LoVo (cell line): ENCODE measurements at regions not wholly inside any gene's neighbourhood (a gene's known extent, or its start where the extent isn't known, plus 50 kb on each side); places are given as distances from the start of the nearest gene placed in this dataset.
"Not testable (repeated sequence)": the region's sequence is repeated elsewhere in the genome, so short reads cannot be mapped to it uniquely, and the experiment has no call there.

ENCODE experiments used
- DNase-seq: peaks from one replicate; pipeline ENCODE4 v3.0.0-alpha.2; 2016; ENCODE audit warnings: low spot score

DNA sequence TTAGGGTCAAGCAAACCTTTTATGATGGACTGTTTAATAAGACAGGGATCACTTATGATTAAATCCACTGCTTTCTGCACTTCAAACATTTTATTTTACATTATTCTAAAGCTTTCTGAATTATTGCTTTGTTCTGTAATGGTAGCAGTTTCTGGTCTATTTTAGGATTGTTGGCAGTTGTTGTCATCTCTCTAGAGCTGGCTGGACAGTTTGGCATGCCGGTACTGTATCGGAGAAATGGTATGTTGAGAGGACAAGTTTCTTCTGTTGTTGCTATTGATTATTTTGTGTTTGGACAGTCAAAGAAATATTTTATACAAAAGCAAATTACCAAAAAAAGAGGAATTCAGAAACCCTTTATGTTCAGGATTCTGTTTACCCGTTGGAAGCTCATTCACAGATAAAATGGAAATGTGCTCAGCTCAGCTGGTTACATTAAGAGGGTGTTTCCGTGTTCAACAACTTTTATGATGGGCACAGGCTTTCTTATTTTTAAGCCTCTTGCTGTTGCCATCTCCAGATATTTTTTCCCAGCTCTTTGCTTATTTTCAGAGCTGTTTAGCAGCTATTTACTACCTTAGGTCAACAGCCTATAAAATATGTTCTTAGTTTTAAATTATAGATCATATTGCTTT lies 214.6 kb upstream of the IGFBP7 start:
- no peak for DNase-seq

DNA sequence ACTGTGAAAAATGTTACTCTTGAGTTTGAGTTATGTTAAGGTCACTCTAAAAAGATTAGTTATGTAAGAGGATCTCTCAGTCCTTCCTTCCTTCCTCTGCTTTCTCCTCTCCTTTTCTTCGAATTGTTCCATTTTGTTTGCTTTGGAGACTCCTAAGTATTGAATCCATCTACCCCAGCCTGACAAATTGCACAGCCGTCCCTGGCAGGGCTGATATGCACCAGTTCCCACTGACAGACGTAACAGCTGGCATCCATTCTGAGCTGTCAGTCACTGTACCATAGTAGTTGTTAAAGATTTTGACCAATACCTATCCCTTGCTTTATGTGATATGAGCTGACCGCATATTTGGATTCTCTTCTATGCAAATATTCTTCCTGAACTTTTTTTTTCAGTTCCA lies 210.7 kb upstream of the IGFBP7 start:
- no peak for DNase-seq

DNA sequence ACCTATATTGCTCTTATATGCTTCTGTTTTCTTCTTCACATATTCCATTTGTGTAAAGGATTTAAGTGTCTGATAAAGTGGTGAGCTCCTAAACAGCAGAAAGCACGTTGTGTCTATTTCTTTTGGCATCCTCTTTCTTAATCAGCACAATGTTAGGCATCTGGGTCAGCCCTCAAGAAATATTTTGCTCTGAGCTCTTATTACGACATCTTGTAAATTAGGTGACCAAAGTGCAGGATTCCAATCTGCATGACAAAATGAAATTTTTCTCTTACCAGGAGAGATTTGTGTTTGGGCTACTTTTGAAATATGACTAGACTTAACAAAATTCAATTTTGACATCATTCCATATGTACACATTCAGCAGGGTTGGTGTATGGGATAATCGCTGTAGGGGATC lies 210.0 kb upstream of the IGFBP7 start:
- no peak for DNase-seq

DNA sequence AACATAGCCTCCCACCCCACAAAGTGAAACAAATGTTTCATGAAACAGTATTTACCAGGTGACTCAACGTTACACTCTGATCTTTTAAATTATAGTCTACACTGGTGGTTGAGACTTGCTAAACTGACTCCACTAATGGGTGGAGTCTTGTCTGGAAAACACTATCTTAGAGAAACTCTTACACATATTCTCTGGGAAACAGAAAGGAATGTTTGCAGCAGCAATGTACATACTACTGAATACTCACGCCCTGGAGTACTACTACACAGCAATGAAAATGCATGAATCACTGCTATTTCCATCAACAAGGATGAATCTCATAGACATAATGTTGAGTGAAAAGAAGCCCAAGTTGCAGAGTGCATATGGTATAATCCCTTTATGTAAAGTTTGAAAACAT lies 208.5 kb upstream of the IGFBP7 start:
- DNase-seq = no peak

DNA sequence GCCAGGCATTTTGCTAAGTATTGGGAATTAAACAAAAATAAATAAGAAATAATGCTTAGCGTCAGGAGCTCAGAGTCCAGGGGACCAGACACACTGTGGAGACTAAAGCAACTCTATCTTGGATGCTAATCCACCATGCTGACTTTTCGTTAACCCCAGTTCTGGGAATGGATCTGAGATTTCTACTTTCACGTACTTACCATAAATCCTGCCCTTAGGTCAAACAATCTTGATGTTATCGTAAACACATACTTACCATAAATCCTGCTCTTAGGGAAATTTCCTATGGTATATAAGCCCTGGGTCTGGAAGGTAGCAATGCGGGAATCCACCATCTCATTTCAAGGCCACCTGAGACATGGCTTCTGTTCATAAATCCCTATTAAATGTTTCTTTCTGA lies 204.5 kb upstream of the IGFBP7 start:
- no peak for DNase-seq

DNA sequence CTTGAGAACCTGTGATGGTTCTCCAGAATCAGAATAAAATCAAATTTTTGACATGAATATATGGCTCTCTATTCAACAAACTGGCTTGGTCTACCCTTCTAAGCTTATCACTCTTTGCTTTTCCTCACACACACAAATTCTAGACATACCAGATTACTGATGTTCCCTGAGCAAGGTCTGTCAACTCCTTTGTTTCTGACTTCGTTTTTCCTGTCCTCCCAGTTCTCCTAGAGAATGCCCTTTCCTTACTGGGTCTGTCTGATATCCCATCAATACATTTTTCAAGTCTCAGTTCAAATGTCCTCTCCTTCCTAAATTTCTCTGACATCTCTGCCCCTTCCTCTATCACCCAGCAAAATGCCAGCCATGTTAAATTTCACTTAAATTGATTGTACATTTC lies 202.1 kb upstream of the IGFBP7 start:
- DNase-seq = no peak

DNA sequence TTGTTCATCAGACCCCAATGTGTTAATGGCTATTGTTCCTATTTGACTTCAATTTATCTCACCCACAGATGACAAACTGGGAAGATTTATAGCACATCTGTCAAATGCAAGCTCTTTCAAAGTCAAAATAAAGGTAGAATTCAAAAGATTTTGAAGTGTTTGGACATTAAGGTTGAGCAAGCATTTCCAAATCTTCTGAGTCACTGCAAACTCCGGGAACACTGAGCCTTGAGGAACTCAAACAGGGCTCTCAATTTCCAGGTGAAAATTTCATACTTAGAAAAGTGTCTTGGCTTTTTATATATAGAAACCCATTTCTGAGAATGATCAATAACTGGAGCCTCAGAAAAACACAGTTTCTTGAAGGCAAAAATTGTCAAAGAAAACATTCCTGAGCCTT lies 199.5 kb upstream of the IGFBP7 start:
- DNase-seq = no peak

DNA sequence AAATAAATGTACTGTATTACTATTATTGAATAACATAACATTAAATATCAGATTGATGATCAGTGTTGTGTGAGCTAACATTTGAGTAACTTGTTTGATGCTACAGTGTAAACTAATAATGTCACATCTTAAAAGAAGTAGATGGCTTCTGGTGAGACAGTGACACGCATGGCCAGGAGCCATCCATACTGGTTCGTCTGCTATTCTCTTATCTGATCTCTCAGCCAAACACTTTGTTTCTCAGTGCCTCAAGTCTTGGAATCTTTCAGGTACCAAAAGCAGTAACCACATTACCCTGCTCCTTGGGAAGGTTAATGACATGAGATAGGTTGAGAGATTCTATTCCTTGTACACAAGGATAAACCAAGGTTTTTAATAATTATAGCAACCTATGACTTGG lies 198.1 kb upstream of the IGFBP7 start:
- no peak for DNase-seq

DNA sequence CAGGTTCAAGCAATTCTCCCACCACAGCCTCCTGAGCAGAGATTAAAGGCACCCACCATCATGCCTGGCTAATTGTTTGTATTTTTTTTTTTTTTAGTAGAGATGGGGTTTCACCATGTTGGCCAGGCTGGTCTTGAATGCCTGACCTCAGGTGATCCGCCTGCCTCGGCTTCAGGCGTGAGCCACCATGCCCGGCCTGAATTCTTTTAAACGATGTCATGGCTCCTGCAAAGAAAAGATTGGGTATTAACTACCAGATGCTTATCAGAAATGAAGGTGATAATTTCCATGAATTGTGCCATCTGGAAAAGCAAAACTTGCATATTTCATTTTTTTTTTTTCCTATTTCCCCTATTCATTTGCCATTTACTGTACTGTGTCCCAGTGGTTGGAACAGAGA lies 195.7 kb upstream of the IGFBP7 start:
- no peak for DNase-seq

DNA sequence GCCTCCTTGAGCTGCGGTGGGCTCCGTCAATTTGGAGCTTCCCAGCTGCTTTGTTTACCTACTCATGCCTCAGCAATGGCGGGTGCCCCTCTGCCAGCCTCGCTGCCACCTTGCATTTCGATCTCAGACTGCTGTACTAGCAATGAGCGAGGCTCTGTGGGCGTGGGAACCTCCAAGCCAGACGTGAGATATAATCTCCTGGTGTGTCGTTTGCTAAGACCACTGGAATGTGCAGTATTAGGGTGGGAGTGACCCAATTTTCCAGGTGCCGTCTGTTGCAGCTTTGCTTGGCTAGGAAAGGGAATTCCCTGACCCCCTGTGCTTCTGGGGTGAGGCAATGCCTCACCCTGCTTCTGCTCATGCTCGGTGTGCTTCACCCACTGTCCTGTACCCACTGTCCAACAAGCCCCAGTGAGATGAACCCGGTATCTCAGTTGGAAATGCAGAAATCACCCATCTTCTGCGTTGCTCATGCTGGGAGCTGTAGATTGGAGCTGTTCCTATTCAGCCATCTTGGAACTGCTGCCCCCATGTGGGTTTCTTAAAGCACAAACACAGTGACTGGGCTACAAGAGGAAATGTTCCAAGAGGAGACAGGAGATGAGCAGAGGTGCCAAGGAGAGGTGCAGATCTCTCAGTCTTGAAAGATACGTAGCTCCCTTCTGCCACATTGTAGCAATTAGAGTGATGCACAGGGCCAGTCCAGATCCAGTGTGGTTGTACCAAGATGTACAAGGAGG lies 193.0 kb upstream of the IGFBP7 start:
- DNase-seq = no peak

DNA sequence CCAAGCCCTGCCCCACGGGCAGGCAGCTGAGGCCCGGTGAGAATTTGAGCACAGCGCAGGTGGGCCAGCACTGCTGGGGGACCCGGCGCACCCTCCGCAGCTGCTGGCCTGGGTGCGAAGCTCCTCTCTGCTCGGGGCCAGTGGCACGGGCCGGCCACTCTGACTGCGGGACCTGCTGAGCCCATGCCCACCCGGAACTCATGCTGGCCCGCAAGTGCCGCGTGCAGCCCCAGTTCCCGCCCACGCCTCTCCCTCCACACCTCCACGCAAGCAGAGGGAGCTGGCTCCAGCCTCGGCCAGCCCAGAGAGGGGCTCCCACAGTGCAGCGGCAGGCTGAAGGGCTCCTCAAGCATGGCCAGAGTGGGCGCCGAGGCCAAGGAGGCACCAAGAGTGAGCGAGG lies 190.1 kb upstream of the IGFBP7 start:
- not testable (repeated sequence) for DNase-seq

DNA sequence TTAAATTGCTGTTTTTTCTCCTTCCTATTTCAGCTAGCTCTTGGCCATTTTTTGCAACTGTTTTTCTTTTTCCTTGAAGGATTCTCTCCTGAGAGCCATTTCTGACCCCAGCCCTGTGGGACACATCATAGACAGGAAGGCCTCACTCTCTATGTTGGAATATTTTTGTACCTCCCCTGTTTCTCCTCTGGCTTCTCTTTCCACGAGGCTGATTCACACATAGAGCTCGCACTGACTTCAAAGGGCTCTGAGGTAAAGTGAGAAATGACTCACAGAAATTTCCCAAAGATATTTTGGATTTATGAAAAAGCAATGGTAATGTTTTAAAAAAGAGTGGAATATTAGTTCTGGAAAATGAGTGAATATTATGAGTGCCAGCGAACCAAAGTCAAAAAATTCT lies 181.7 kb upstream of the IGFBP7 start:
- DNase-seq = no peak

DNA sequence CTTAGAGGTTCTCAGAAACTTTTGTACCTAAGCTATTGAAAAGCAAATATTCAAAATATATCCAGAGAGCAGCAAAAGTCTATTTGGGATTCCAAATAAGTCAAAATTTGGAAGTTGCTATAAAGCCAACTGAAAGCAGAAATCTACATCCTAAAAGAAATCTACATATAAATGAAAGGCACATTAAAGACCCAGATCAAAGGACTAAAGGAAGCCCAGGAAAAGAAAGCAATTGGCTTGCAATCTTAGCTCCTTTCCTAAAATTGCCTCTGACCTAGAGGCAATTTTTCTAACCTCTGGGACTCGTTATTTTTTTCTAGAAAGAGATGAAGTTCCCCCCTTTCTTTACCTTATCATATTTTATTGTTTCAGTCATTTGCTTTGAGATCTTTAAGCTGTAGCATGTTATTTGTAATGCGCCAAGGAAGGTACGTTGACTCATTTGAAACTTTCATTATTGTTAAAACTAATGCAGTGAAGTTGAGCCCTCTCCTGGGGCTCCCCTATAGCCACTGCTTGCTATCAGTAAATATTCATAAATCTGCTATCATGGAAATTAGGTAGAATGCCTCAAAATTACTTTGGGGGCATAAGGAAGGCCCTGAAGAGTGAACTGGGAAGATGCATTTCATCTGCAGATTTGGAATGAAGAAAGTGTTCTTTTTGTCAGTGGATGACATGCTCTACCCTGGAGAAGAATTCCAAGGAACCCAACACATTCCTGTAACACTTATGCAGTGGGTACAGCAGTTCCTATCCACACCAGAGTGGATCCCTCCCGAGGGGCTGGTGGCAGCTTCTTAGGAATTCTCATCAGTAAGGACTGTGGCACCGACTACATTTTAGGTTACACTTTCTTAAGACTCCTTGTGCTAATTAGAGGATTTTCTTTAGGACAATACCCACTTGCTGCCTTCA lies 177.8 kb upstream of the IGFBP7 start:
- DNase-seq = no peak

DNA sequence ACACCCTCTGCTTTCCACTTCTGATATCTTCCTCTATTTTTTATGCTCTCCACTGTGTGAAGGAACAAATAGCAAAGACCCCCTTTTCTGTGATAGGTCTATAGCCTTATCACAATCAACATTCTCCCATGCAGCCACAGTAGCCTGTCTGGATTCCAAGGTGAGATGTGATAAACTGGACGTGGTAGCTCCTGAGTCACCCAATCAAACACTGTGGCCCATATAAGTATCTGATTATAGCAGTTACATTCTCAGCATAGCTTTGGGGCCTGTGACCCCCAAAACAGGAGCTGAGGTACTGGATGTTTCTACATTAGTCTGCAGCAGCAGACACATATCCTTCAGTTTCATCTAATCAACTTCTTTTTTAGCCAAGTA lies 172.7 kb upstream of the IGFBP7 start:
- DNase-seq = no peak

DNA sequence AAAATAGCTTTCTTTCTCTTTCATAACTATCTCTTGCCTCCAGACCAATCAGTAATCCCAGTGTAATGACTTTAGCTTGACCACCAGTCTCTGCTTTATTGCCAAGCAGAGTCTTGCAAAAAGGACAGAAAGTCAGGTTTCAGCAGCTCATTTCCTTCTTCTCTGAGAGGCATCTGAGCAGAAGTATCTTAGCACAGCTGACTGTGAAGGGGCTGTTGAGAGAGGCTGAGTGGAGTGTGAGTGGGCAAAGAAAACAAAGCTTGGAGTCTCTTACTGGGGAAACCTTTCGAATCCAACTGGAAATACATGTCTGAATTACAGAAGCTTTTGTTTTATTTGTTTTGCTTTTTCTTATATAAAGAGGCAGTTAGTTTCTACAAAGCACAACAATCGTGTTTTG lies 170.3 kb upstream of the IGFBP7 start:
- DNase-seq = no peak

DNA sequence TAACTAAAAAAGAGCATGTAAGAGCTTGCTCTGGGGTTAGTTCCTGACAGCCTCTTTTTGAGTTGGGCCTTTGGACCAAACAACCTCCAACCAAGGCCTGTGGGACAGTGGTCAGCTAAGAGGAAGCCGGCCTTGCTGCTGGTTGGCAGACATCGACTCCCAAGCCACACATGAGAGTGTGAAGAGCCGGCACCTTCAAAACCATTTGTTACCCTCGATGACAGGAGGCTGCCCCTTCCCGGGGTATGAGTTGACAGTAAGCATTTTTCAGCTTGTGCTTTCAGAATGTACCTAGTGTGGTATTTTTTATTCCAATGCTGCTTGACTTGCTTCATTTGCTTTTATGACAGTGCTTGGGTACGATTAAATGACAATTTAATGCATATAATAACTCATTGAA lies 168.6 kb upstream of the IGFBP7 start:
- DNase-seq = no peak

DNA sequence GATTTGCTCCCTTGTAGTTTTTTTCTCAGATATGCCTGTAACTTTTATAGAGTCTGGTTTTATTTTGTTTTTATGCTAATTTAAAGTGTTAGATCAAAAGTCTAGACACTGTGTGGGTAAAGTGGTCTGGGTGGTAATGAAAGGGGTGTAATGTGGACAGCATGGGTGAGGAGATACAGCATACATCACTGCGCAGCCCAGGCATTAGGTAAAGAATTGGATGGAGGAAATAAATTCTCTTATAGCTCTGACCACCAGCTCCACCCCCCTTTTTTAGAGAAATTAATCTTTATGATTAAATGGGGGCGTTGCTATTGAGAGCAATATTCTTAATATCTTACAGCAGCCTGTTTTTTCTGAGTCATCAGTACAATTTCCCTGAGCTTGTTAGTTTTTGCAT lies 163.9 kb upstream of the IGFBP7 start:
- no peak for DNase-seq

DNA sequence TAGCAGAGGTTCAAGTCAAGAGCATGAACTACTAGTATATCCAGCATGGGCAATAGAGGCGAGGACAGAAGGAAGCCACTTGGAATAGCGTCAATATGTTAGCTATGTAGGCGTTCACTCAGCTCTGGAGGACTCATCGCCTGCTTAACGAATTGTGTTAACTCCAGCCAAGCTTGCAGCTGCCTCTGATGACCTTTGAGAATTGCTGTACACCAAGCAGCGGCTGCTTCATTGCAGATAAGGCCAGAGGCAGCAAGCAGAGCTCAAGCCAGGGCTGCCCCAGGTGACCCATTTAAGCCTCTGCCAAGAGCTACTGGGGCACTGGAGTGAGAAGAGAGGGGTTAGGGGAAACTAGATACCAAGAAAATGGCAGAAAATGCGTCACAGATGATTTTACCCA lies 160.2 kb upstream of the IGFBP7 start:
- DNase-seq = no peak

DNA sequence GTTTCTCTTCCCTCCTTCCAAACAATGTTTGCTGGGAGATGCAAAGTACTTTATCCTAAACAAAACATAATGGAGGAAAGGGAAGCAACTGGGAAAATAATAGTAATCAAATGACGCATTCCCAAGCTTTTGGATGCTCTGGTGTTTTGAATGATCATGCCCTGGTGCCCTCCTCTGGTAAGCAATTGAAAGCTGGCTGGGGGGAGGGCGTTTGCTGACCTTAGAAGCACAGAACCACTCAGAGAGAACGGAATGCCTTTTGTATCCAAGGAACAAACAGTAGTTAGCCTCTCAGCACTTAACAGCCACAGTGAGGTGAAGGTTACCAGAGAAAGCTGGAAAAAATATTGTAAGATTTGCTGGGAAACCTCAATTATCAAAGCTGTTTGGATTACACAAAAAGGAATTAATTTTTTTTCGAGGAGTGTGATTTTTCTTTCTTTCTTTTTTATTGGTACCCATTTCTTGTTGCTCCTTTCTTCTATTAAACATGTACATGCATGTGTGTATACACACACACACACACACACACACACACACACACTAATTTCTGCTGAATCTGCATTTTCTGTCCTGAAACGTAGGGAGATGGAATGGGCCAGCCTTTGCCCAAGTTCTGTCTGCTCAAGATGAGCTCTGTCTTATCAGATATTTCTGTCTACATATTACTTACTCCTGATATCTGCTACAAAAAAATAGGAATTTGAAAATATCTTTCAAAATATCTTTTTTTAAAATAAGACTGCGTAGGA lies 155.8 kb upstream of the IGFBP7 start:
- DNase-seq = no peak

DNA sequence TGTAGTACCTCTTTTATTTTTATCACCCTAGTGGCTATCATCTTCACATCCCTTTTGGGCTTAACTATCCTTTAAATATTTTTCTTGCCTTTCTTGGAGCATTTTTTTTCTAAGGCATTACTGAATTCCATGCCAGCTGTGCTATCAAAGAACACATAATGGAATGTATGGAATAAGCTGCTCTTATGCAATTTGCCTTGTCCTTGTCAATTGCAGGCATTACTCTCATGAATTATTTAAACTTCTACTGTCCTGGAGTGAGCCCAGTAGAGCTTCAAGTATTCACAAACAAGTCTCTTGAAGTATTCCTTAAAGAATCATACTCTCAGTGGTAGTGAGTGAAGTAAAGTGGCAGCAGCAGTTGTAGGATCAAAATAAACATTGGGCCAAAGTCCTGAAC lies 144.6 kb upstream of the IGFBP7 start:
- DNase-seq = no peak

DNA sequence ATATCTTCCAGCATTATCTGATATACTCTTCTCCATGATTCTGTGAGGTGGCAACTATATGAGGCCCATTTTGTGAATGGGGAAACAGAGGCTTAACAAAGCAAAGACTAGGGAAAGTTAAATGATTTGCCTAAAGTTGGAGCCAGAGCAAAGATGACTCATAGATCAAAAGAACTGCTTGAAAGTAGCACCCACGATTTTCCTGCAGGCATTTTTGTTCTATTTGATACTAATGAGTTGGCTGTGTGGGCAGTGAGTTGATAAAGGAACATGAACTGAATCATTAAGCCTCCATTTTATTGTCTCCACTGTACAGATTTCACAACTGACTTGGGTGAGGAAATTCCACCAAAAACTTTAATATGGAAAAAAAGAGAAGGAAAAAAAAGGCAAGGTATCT lies 138.9 kb upstream of the IGFBP7 start:
- no peak for DNase-seq

DNA sequence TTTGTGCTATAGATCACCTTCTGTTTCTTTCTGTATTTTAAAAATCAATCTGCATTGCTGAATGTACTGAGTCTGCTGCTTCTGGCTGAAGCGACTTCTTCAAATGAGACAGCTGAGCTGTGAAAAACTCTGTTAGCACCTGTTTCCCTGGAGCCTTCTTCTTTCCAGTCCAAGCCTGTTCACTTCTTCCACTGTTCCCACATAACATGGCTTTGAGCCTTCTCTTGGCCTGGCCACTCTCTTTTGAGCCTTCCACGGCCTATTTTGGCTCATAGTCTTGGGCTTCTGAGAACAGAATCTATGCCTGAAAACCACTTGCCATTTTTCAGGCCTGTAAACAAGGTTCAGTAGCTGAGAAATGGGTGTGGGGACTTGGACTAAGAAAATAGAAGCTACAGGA lies 132.9 kb upstream of the IGFBP7 start:
- DNase-seq = no peak
